Right ventricle myocardium superior (tissue), 1 donor: ENCODE measurements at regions not wholly inside any gene's neighbourhood (a gene's known extent, or its start where the extent isn't known, plus 50 kb on each side); places are given as distances from the start of the nearest gene placed in this dataset.
A peak's percentile ranks its signal among the peaks of the same experiment; 100 is the strongest.

Source experiments
- ATAC-seq: fragments of 200-7000 bp; cut with Tn5 transposase; one replicate; pipeline ENCODE4 v1.9.1; 2020; ENCODE audit warnings: mild to moderate bottlenecking; ENCODE audit not compliant: poor library complexity
- DNase-seq: peaks from one replicate; pipeline ENCODE4 v3.0.0-alpha.2; 2020
- intact Hi-C: fragments of 100-400 bp; cut with DNase I; formaldehyde crosslinking; loops from one replicate; pipeline ENCODE4 v1.11.2; 2022
- donor health status: DM: no; HTN: yes; CAD: no; lungs with severe emphysema.

GRCh38 chr15:98514034-98514622 lies 134.2 kb upstream of the IGF1R start:
- DNase-seq (no peak), ATAC-seq (no peak)
- intact Hi-C loops = loop anchor here (10.0 kb wide), 1 partner anchor 381 kb away; no protein-coding TSS in a partner anchor

GRCh38 chr15:98518823-98519561 lies 129.3 kb upstream of the IGF1R start:
- no peak for DNase-seq
- intact Hi-C loops = loop anchor here (5.0 to 10.0 kb wide), 3 partner anchors 123 to 558 kb away; no protein-coding TSS in a partner anchor
- peak; percentile 88 for ATAC-seq

GRCh38 chr15:98519767-98520550 lies 128.4 kb upstream of the IGF1R start:
- DNase-seq = no peak
- intact Hi-C loops = loop anchor here (5.0 to 10.0 kb wide), 3 partner anchors 122 to 557 kb away; no protein-coding TSS in a partner anchor
- ATAC-seq = no peak

GRCh38 chr15:98522127-98522526 lies 126.2 kb upstream of the IGF1R start:
- ATAC-seq = no peak
- intact Hi-C loops = no loop called here
- DNase-seq = no peak

- ATAC-seq (no peak), DNase-seq (no peak)
- intact Hi-C loops = no loop called here
These were observed 124.3 kb upstream of the IGF1R start for GRCh38 chr15:98523912-98524662.

GRCh38 chr15:98524838-98525660 lies 123.3 kb upstream of the IGF1R start:
- ATAC-seq (no peak), DNase-seq (no peak)
- intact Hi-C loops = no loop called here

- intact Hi-C loops = no loop called here
- ATAC-seq (no peak), DNase-seq (no peak)
These were observed 122.7 kb upstream of the IGF1R start for GRCh38 chr15:98525661-98526001.

- DNase-seq = no peak
- no peak for ATAC-seq
- intact Hi-C loops = no loop called here
These were observed 122.2 kb upstream of the IGF1R start for GRCh38 chr15:98526094-98526493.

GRCh38 chr15:98528046-98528725 lies 120.2 kb upstream of the IGF1R start:
- intact Hi-C loops = no loop called here
- DNase-seq = no peak
- ATAC-seq = no peak

- intact Hi-C loops = no loop called here
- ATAC-seq (no peak), DNase-seq (no peak)
These were observed 118.9 kb upstream of the IGF1R start for GRCh38 chr15:98529205-98530145.

- intact Hi-C loops = no loop called here
- ATAC-seq (no peak), DNase-seq (no peak)
These were observed 117.8 kb upstream of the IGF1R start for GRCh38 chr15:98530570-98530969.

GRCh38 chr15:98532063-98532462 lies 116.3 kb upstream of the IGF1R start:
- intact Hi-C loops = no loop called here
- DNase-seq = no peak
- ATAC-seq = no peak

GRCh38 chr15:98536976-98537375 lies 111.4 kb upstream of the IGF1R start:
- intact Hi-C loops = no loop called here
- DNase-seq (no peak), ATAC-seq (no peak)

- intact Hi-C loops = no loop called here
- no peak for DNase-seq
- no peak for ATAC-seq
These were observed 110.8 kb upstream of the IGF1R start for GRCh38 chr15:98537516-98538060.

- ATAC-seq (no peak), DNase-seq (no peak)
- intact Hi-C loops = no loop called here
These were observed 106.8 kb upstream of the IGF1R start for GRCh38 chr15:98541519-98541918.

- intact Hi-C loops = no loop called here
- no peak for DNase-seq
- no peak for ATAC-seq
These were observed 105.1 kb upstream of the IGF1R start for GRCh38 chr15:98543237-98543636.
